Globus pallidus (tissue), 1 donor: ENCODE measurements at regions not wholly inside any gene's neighbourhood (a gene's known extent, or its start where the extent isn't known, plus 50 kb on each side); places are given as distances from the start of the nearest gene placed in this dataset.
"Not testable (repeated sequence)": the region's sequence is repeated elsewhere in the genome, so short reads cannot be mapped to it uniquely, and the experiment has no call there.

Source experiments
- DNase-seq: peaks from one replicate; pipeline ENCODE4 v3.0.0-alpha.2; 2015; ENCODE audit warnings: low spot score

- DNase-seq: no peak
Observed at GRCh38 chr7:81887098-81888090, 117.5 kb upstream of the HGF start.

GRCh38 chr7:81886211-81886764, 116.4 kb upstream of the HGF start:
- no peak for DNase-seq

- no peak for DNase-seq
Observed at GRCh38 chr7:81884817-81885216, 115.0 kb upstream of the HGF start.

- DNase-seq: no peak
Observed at GRCh38 chr7:81883801-81884393, 114.0 kb upstream of the HGF start.

GRCh38 chr7:81882086-81882485, 112.2 kb upstream of the HGF start:
- no peak for DNase-seq

GRCh38 chr7:81877890-81878289, 108.0 kb upstream of the HGF start:
- DNase-seq: no peak

GRCh38 chr7:81873559-81873958, 103.7 kb upstream of the HGF start:
- no peak for DNase-seq

- no peak for DNase-seq
Observed at GRCh38 chr7:81871606-81872265, 101.9 kb upstream of the HGF start.

- no peak for DNase-seq
Observed at GRCh38 chr7:81870608-81871007, 100.8 kb upstream of the HGF start.

GRCh38 chr7:81869670-81870069, 99.8 kb upstream of the HGF start:
- no peak for DNase-seq

GRCh38 chr7:81865754-81866153, 95.9 kb upstream of the HGF start:
- DNase-seq: no peak

GRCh38 chr7:81859433-81859832, 89.6 kb upstream of the HGF start:
- DNase-seq: no peak

GRCh38 chr7:81858820-81859219, 89.0 kb upstream of the HGF start:
- DNase-seq: not testable (repeated sequence)

GRCh38 chr7:81857385-81857784, 87.5 kb upstream of the HGF start:
- no peak for DNase-seq

- no peak for DNase-seq
Observed at GRCh38 chr7:81854518-81854917, 84.7 kb upstream of the HGF start.

GRCh38 chr7:81852701-81853100, 82.9 kb upstream of the HGF start:
- no peak for DNase-seq

GRCh38 chr7:81851413-81851812, 81.6 kb upstream of the HGF start:
- no peak for DNase-seq

GRCh38 chr7:81846398-81846797, 76.6 kb upstream of the HGF start:
- peak; percentile 64 for DNase-seq

GRCh38 chr7:81845744-81846241, 75.9 kb upstream of the HGF start:
- DNase-seq: peak; percentile 13

- not testable (repeated sequence) for DNase-seq
Observed at GRCh38 chr7:81843657-81844056, 73.8 kb upstream of the HGF start.

- no peak for DNase-seq
Observed at GRCh38 chr7:81842361-81842760, 72.5 kb upstream of the HGF start.

- DNase-seq: no peak
Observed at GRCh38 chr7:81839708-81840369, 70.0 kb upstream of the HGF start.
